Upper lobe of left lung (tissue), 6 donors: ENCODE measurements at regions not wholly inside any gene's neighbourhood (a gene's known extent, or its start where the extent isn't known, plus 50 kb on each side); places are given as distances from the start of the nearest gene placed in this dataset.

Experiments used
- ATAC-seq, 2 donors: fragments of 200-7000 bp; cut with Tn5 transposase; one replicate each; pipeline ENCODE4 v1.9.1; 2022; ENCODE audit warnings: mild to moderate bottlenecking in 2 of 2, moderate library complexity in 2 of 2; ENCODE audit not compliant: low FRiP score in 2 of 2
- DNase-seq, 2 donors: peaks; one replicate each; pipeline ENCODE4 v3.0.0-alpha.2; 2019 to 2020
- H3K27ac ChIP-seq, 4 donors: fragments of 200-600 bp; sonication (generic); one replicate each; pipeline ENCODE4 v1.5.1; 2016 to 2019
- H3K27me3 ChIP-seq, 4 donors: fragments of 200-600 bp; sonication (generic); one replicate each; pipeline ENCODE4 v1.5.1; 2017 to 2019
- H3K36me3 ChIP-seq, 4 donors: fragments of 200-600 bp; sonication (generic); one replicate each; pipeline ENCODE4 v1.5.1; 2016 to 2019
- H3K4me1 ChIP-seq, 4 donors: fragments of 200-600 bp; sonication (generic); one replicate each; pipeline ENCODE4 v1.5.1; 2018 to 2019
- H3K4me3 ChIP-seq, 4 donors: fragments of 200-600 bp; sonication (generic); one replicate each; pipeline ENCODE4 v1.5.1; 2017 to 2019; ENCODE audit warnings: mild to moderate bottlenecking in 2 of 4, moderate library complexity in 1 of 4
- H3K9me3 ChIP-seq, 4 donors: fragments of 200-600 bp; sonication (generic); one replicate each; pipeline ENCODE4 v1.5.1; 2018 to 2019
- CTCF ChIP-seq, 6 experiments: fragments of 450-650 bp in 4 of 6; fragments of 200-600 bp in 2 of 6; sonication (generic) in 2 of 6; IDR thresholded peaks; one replicate each; pipeline ENCODE4 v1.5.1; 2016 to 2019; ENCODE audit warnings: antibody characterized with exemption in 6 of 6
- EP300 ChIP-seq, 4 donors: sonication (generic); formaldehyde crosslinking; IDR thresholded peaks; one replicate each; pipeline ENCODE4 v1.5.1; 2017; ENCODE audit warnings: antibody characterized with exemption in 4 of 4, control low read depth in 2 of 4
- POLR2A ChIP-seq, 4 donors: fragments of 450-650 bp; IDR thresholded peaks; one replicate each; pipeline ENCODE4 v1.5.1; 2016 to 2017; ENCODE audit warnings: antibody characterized with exemption in 4 of 4, mild to moderate bottlenecking in 2 of 4
- POLR2AphosphoS5 ChIP-seq, 2 donors: sonication (generic); formaldehyde crosslinking; IDR thresholded peaks; one replicate each; pipeline ENCODE4 v1.5.1; 2017; ENCODE audit warnings: antibody characterized with exemption in 2 of 2
- WGBS, 2 donors: methylation state at CpG; one replicate each; pipeline ENCODE4 v1.1.5; 2017 to 2018; 5-methylcytosine and 5-hydroxymethylcytosine counted together
- donor health status: DM: no; HTN: no; CAD: no; lungs with moderate emphysema.
- donor health status: DM: no; HTN: yes; CAD: no; lungs with severe emphysema.

- ATAC-seq (no peak), DNase-seq (no peak)
- Histone ChIP-seq H3K36me3 (no peaks in the 10 kb centered on the region), H3K9me3 (no peaks in the 10 kb centered on the region), H3K4me3 (no peak overlapping the region), H3K27ac (no peak overlapping the region), H3K27me3 (no peaks in the 10 kb centered on the region), H3K4me1 (no peaks in the 10 kb centered on the region)
- no peak for TF ChIP-seq EP300 (IDR thresholded peaks at IDR 0.05)
- no peak for TF ChIP-seq CTCF (IDR thresholded peaks at IDR 0.05)
- no peak for TF ChIP-seq POLR2AphosphoS5 (IDR thresholded peaks at IDR 0.05)
- no peak for TF ChIP-seq POLR2A (IDR thresholded peaks at IDR 0.05)
- 71 to 79% methylated on average over 3 of the region's 3 CpGs for WGBS, 2 donors
These were observed 297.8 kb upstream of the SPRED2 start for GRCh38 chr2:65730186-65730585.

DNA sequence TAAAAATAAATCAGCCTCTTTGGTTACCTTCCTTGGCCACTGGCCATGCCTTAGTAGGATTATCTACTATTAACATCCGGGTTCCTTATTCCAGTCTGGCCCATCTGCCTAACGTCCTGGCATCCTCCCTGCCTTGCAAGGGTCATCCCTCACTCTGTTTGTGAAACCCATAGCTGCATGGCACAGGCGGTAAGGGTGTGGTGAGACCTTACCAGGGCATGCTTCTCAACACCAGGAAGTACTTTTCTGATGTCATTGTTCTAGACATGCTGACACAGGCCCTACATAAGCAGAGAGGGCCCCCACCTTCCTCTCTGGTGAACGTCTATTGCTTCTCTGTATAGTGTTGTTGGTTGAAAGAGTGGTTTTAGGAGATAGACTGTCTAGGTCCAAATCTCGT is 296.8 kb upstream of the SPRED2 start:
- DNase-seq = no peak
- H3K4me3 ChIP-seq = no peak overlapping the region
- TF ChIP-seq POLR2A (IDR thresholded peaks at IDR 0.05) = no peak
- TF ChIP-seq POLR2AphosphoS5 (IDR thresholded peaks at IDR 0.05) = no peak
- no peak for TF ChIP-seq CTCF (IDR thresholded peaks at IDR 0.05)
- no peak for ATAC-seq
- H3K27me3 ChIP-seq = no peaks in the 10 kb centered on the region
- H3K36me3 ChIP-seq = no peaks in the 10 kb centered on the region
- no peaks in the 10 kb centered on the region for H3K4me1 ChIP-seq
- no peaks in the 10 kb centered on the region for H3K9me3 ChIP-seq
- no peak overlapping the region for H3K27ac ChIP-seq
- 68 to 71% methylated on average over 5 of the region's 5 CpGs for WGBS, 2 donors

GRCh38 chr2:65728477-65729180 is 296.2 kb upstream of the SPRED2 start:
- Histone ChIP-seq H3K27ac (no peak overlapping the region), H3K4me1 (no peaks in the 10 kb centered on the region), H3K4me3 (no peak overlapping the region), H3K9me3 (no peaks in the 10 kb centered on the region), H3K36me3 (no peaks in the 10 kb centered on the region), H3K27me3 (no peaks in the 10 kb centered on the region)
- ATAC-seq (no peak), DNase-seq (no peak)
- WGBS, 2 donors = 85 to 88% methylated on average over 5 of the region's 5 CpGs
- TF ChIP-seq EP300 (IDR thresholded peaks at IDR 0.05) (no peak), CTCF (IDR thresholded peaks at IDR 0.05) (no peak), POLR2A (IDR thresholded peaks at IDR 0.05) (no peak), POLR2AphosphoS5 (IDR thresholded peaks at IDR 0.05) (no peak)

DNA sequence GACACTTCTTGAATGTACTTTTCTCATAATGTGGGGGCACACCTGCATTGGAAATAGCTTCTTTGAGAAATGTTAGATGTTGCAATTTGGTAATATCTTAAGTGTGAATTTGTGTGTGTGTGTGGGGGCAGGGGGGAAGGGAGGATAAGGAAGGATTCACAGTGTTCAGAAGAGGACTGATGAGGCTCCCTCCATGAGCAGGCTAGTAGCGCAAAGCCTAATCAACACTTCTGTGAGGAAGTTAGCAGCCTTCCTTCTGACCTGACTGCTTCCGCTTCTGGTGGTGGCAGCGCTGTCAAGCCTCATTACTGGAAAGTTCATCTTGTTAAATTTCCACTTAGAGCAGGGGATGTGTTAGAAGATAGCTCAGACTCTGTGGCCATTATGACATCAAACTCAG is 295.4 kb upstream of the SPRED2 start:
- WGBS, 2 donors = 84 to 89% methylated on average over 3 of the region's 3 CpGs

More for the DNA sequence above, 295.4 kb upstream of the SPRED2 start:
- DNase-seq (no peak), ATAC-seq (no peak)
- H3K27me3 ChIP-seq = no peaks in the 10 kb centered on the region
- H3K9me3 ChIP-seq = no peaks in the 10 kb centered on the region
- TF ChIP-seq POLR2A (IDR thresholded peaks at IDR 0.05) (no peak), EP300 (IDR thresholded peaks at IDR 0.05) (no peak), CTCF (IDR thresholded peaks at IDR 0.05) (no peak), POLR2AphosphoS5 (IDR thresholded peaks at IDR 0.05) (no peak)
- H3K36me3 ChIP-seq = no peaks in the 10 kb centered on the region
- no peaks in the 10 kb centered on the region for H3K4me1 ChIP-seq
- no peak overlapping the region for H3K27ac ChIP-seq
- H3K4me3 ChIP-seq = no peak overlapping the region
